PFSK-1 (cell line): ENCODE measurements at regions not wholly inside any gene's neighbourhood (a gene's known extent, or its start where the extent isn't known, plus 50 kb on each side); places are given as distances from the start of the nearest gene placed in this dataset.

Experiments used
- FOXP2 ChIP-seq: optimal IDR thresholded peaks from 2 replicates; pipeline ENCODE3; 2011; ENCODE audit warnings: borderline replicate concordance, control low read depth, inconsistent platforms; ENCODE audit not compliant: insufficient read depth; ENCODE audit errors: extremely low read length, extremely low read depth
- POLR2AphosphoS5 ChIP-seq: IDR thresholded peaks from 2 replicates; pipeline ENCODE4 v1.6.1; 2012; ENCODE audit warnings: low read depth, mild to moderate bottlenecking, control low read depth, low read length, moderate library complexity
- SIN3A ChIP-seq: IDR thresholded peaks from 2 replicates; pipeline ENCODE4 v1.6.1; 2012; ENCODE audit warnings: mild to moderate bottlenecking, low read length, moderate library complexity, borderline replicate concordance; ENCODE audit not compliant: insufficient read depth
- TAF1 ChIP-seq: IDR thresholded peaks from 2 replicates; pipeline ENCODE4 v1.6.1; 2012; ENCODE audit warnings: low read length, control low read depth, borderline replicate concordance; ENCODE audit not compliant: insufficient read depth
- TF ChIP-seq, protein P1 (sequence below), 2 experiments: IDR thresholded peaks; 2 replicates each; pipeline versions ENCODE4 v1.6.1 to v1.8.0; 2011 to 2012; ENCODE audit warnings: low read depth in 2 of 2, low read length in 2 of 2, control low read depth in 1 of 2, inconsistent platforms in 1 of 2, mild to moderate bottlenecking in 1 of 2, moderate library complexity in 1 of 2; ENCODE audit not compliant: insufficient read depth in 1 of 2

DNA sequence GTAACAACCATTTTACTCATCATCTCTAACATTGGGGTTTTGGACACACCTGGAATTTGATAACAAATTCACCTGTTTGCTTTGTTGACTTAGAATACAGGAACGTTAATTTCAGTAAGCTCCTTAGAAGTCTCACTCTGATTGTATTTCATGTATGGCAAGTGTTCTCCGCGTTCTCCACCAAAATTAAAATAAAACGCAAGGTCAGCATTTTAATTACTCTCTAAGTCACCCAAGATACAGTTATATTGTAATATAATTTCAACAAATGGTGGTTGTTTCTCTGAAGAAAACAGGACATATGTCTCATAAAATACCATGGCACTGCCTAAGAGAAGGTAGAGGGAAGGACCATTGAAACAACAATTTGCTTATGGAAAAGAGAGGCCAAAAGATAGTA, 742.1 kb downstream of the LIG4 start:
- TF ChIP-seq FOXP2 (no peak), POLR2AphosphoS5 (no peak), SIN3A (no peak), TAF1 (no peak)
- TF ChIP-seq, protein P1, sequence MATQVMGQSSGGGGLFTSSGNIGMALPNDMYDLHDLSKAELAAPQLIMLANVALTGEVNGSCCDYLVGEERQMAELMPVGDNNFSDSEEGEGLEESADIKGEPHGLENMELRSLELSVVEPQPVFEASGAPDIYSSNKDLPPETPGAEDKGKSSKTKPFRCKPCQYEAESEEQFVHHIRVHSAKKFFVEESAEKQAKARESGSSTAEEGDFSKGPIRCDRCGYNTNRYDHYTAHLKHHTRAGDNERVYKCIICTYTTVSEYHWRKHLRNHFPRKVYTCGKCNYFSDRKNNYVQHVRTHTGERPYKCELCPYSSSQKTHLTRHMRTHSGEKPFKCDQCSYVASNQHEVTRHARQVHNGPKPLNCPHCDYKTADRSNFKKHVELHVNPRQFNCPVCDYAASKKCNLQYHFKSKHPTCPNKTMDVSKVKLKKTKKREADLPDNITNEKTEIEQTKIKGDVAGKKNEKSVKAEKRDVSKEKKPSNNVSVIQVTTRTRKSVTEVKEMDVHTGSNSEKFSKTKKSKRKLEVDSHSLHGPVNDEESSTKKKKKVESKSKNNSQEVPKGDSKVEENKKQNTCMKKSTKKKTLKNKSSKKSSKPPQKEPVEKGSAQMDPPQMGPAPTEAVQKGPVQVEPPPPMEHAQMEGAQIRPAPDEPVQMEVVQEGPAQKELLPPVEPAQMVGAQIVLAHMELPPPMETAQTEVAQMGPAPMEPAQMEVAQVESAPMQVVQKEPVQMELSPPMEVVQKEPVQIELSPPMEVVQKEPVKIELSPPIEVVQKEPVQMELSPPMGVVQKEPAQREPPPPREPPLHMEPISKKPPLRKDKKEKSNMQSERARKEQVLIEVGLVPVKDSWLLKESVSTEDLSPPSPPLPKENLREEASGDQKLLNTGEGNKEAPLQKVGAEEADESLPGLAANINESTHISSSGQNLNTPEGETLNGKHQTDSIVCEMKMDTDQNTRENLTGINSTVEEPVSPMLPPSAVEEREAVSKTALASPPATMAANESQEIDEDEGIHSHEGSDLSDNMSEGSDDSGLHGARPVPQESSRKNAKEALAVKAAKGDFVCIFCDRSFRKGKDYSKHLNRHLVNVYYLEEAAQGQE (IDR thresholded peaks at IDR 0.05; ENCODE audit: insufficient read depth in 1 of 2, low read depth in 2 of 2, low read length in 2 of 2), result no peak

DNA sequence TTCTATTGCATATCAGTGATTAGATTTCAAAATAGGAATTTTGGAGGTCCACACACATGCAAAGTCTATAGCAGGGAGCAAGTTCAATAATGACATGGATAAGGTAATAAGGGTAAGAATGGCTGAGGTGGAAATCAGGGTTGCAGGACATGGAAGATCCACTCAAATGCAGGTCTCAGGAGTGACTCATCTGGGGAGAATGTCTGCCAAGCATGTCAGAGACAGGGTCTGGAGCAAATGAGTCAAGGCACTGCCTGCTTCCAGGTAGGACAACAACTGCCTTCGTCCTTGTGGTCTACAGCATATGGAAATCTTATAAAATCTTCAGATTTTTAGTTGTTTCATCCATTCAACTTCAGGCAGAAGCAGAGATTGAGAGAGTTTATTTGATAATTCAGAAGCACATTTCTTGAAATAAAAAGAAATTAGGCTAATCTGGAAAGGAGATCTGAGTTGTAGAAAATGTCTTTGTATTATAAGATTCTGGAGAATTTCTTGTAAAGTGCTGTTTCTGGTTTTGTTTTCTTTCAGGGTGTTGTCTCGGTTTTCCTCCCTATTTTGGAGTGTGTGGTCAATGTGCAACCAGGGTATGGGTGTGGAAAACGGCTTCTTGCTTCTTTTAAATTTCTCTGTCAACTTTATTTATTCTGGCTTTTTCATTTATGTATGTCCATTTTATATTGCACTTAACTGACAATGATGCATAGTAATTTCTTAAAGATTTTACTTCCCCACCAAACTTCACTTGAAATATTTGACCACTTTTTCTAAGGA, 748.8 kb downstream of the LIG4 start:
- TF ChIP-seq FOXP2 (no peak), TAF1 (no peak), POLR2AphosphoS5 (no peak), SIN3A (no peak)
- TF ChIP-seq, protein P1 (IDR thresholded peaks at IDR 0.05; ENCODE audit: insufficient read depth in 1 of 2, low read depth in 2 of 2, low read length in 2 of 2), result no peak

DNA sequence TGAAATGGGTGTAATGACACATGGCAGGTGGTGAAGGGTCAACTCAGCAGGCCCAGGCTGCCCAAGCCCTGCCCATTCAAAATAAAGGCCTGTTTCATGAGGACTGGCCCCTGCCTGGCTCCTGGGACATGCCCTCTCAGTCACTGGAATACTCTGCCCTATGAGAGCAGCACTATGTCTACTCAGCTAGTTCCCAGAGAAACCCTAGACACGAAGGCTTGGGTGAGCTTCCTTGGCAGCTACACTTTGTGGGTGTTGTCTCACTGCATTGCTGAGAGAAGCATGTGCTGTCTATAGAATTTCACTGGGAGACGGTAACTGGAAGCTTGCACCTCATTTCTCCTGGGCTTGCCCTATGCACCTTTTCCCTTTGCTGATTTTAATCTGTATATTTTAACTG, 752.8 kb downstream of the LIG4 start:
- TF ChIP-seq POLR2AphosphoS5, result no peak
- TF ChIP-seq SIN3A, result no peak
- TF ChIP-seq, protein P1 (IDR thresholded peaks at IDR 0.05; ENCODE audit: insufficient read depth in 1 of 2, low read depth in 2 of 2, low read length in 2 of 2), result no peak
- no peak for TF ChIP-seq FOXP2
- no peak for TF ChIP-seq TAF1

DNA sequence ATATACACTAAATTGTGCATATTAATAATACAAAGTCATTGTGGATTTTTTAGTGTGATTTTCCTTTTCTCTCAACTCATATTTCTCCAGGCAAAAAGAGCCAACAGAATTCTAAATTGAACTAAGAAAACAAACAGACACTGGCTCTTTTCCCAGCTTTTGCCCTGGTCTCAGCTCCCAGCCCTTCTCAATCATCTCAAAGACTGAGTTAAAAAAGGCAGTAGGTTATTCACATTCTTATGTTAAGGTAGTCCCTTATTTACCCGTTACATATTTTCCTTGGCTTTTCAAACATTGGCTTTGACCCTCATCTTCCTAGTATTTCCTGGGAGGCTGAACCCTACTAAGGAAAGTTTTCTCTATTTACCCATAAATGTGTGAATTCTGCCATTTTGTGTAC, 753.6 kb downstream of the LIG4 start:
- TF ChIP-seq SIN3A (no peak), FOXP2 (no peak), TAF1 (no peak), POLR2AphosphoS5 (no peak)
- TF ChIP-seq, protein P1 (IDR thresholded peaks at IDR 0.05; ENCODE audit: insufficient read depth in 1 of 2, low read depth in 2 of 2, low read length in 2 of 2), result no peak

DNA sequence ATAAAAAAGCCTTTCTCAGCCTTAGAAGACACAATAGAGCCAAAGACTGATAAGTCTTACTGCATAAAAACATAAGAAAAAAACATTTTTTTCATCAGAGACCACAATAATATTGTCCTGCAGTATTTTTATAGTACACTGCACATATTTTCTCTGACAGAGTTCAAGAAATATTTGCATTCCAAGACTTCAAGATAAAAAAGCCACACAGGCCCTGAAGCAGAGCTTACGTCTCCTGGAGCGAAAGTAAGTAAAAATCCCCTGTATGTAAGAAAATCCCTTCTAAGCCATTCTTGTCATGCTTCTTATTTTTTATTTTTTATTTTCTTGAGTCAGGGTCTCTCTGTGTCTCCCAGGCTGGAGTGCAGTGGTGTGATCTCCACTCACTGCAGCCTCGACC, 755.9 kb downstream of the LIG4 start:
- TF ChIP-seq TAF1, result no peak
- no peak for TF ChIP-seq SIN3A
- no peak for TF ChIP-seq POLR2AphosphoS5
- TF ChIP-seq FOXP2, result no peak
- TF ChIP-seq, protein P1 (IDR thresholded peaks at IDR 0.05; ENCODE audit: insufficient read depth in 1 of 2, low read depth in 2 of 2, low read length in 2 of 2), result no peak
